GM23338 (cell line): ENCODE measurements at regions not wholly inside any gene's neighbourhood (a gene's known extent, or its start where the extent isn't known, plus 50 kb on each side); places are given as distances from the start of the nearest gene placed in this dataset.

ENCODE experiments used
- ATAC-seq: fragments of 200-7000 bp; cut with Tn5 transposase; 3 replicates; pipeline ENCODE4 v1.9.1; 2020
- DNase-seq: peaks from one replicate; pipeline ENCODE4 v3.0.0-alpha.2; 2015; ENCODE audit warnings: low spot score
- H2AFZ ChIP-seq: fragments of 200-600 bp; sonication (generic); 2 replicates; pipeline ENCODE4 v1.8.0; 2016; ENCODE audit warnings: antibody characterized with exemption, mild to moderate bottlenecking, moderate library complexity
- H3F3A ChIP-seq: fragments of 200-600 bp; sonication (generic); replicated peaks from 2 replicates; pipeline ENCODE4 v1.8.0; 2017; ENCODE audit warnings: antibody characterized with exemption, mixed run types, low read depth
- H3K27ac ChIP-seq: fragments of 200-600 bp; sonication (generic); 2 replicates; pipeline ENCODE4 v1.6.1; 2016; ENCODE audit warnings: low read depth
- H3K27me3 ChIP-seq: fragments of 200-600 bp; sonication (generic); 2 replicates; pipeline ENCODE4 v1.8.0; 2016; ENCODE audit warnings: mild to moderate bottlenecking, mixed run types, moderate library complexity; ENCODE audit not compliant: insufficient read depth
- H3K36me3 ChIP-seq: fragments of 200-600 bp; sonication (generic); 2 replicates; pipeline ENCODE4 v1.8.0; 2016; ENCODE audit warnings: mild to moderate bottlenecking; ENCODE audit not compliant: insufficient read depth
- H3K4me1 ChIP-seq: fragments of 200-600 bp; sonication (generic); 2 replicates; pipeline ENCODE4 v1.8.0; 2016; ENCODE audit warnings: mild to moderate bottlenecking, moderate library complexity; ENCODE audit not compliant: insufficient read depth
- H3K4me2 ChIP-seq: fragments of 200-600 bp; sonication (generic); 2 replicates; pipeline ENCODE4 v1.7.1; 2017; ENCODE audit warnings: mixed run types
- H3K4me3 ChIP-seq: fragments of 200-600 bp; sonication (generic); 2 replicates; pipeline ENCODE4 v1.6.1; 2016; ENCODE audit warnings: mixed run types
- H3K79me2 ChIP-seq: fragments of 200-600 bp; sonication (generic); replicated peaks from 2 replicates; pipeline ENCODE4 v1.8.0; 2017; ENCODE audit warnings: mild to moderate bottlenecking; ENCODE audit not compliant: insufficient read depth
- H3K9me2 ChIP-seq: fragments of 200-600 bp; sonication (generic); 2 replicates; pipeline ENCODE4 v1.8.0; 2017; ENCODE audit not compliant: insufficient read depth
- H4K20me1 ChIP-seq: fragments of 200-600 bp; sonication (generic); replicated peaks from 2 replicates; pipeline ENCODE4 v1.8.0; 2017; ENCODE audit warnings: mild to moderate bottlenecking; ENCODE audit not compliant: insufficient read depth
- H3K27ac Mint-ChIP-seq: 2 replicates; pipeline ENCODE4 v1.8.0; 2020; ENCODE audit warnings: inconsistent platforms, mild to moderate bottlenecking, moderate library complexity, mixed read lengths
- H3K27me3 Mint-ChIP-seq: 3 replicates; pipeline ENCODE4 v1.8.0; 2022; ENCODE audit warnings: low read depth, mild to moderate bottlenecking, moderate library complexity, mixed read lengths, inconsistent platforms; ENCODE audit not compliant: insufficient read depth, poor library complexity
- H3K36me3 Mint-ChIP-seq: 3 replicates; pipeline ENCODE4 v1.8.0; 2021; ENCODE audit warnings: low read depth, mild to moderate bottlenecking, inconsistent platforms, moderate library complexity, mixed read lengths
- H3K4me1 Mint-ChIP-seq: 3 replicates; pipeline ENCODE4 v1.8.0; 2020; ENCODE audit warnings: mild to moderate bottlenecking, inconsistent platforms, mixed read lengths
- H3K4me3 Mint-ChIP-seq: 3 replicates; pipeline ENCODE4 v1.8.0; 2021; ENCODE audit warnings: moderate library complexity, mild to moderate bottlenecking, inconsistent platforms, mixed read lengths
- H3K9me3 Mint-ChIP-seq: 3 replicates; pipeline ENCODE4 v1.8.0; 2020; ENCODE audit warnings: moderate library complexity, mild to moderate bottlenecking, inconsistent platforms, mixed read lengths
- CREB1 ChIP-seq: fragments of 250-450 bp; sonication (Bioruptor Pico); IDR thresholded peaks from 2 replicates; pipeline ENCODE4 v1.5.0; 2020; ENCODE audit warnings: low read depth, mild to moderate bottlenecking, moderate library complexity
- CTCF ChIP-seq, 2 experiments: fragments of 200-600 bp in 1 of 2; sonication (generic) in 1 of 2; conservative IDR thresholded peaks; 2 replicates each; pipeline versions ENCODE4 v1.5.1 to v1.6.1; 2016 to 2017; ENCODE audit warnings: antibody characterized with exemption in 2 of 2, low read depth in 2 of 2, mild to moderate bottlenecking in 2 of 2, moderate library complexity in 1 of 2
- ETS1 ChIP-seq: IDR thresholded peaks from 2 replicates; pipeline ENCODE4 v1.6.1; 2016; ENCODE audit warnings: antibody characterized with exemption
- EZH2 ChIP-seq: fragments of 200-600 bp; sonication (generic); IDR thresholded peaks from one replicate; pipeline ENCODE4 v1.8.0; 2017; ENCODE audit warnings: antibody characterized with exemption, mild to moderate bottlenecking, low read depth; ENCODE audit not compliant: unreplicated experiment
- EZH2phosphoT487 ChIP-seq: fragments of 200-600 bp; sonication (generic); IDR thresholded peaks from one replicate; pipeline ENCODE4 v1.8.1; 2018; ENCODE audit warnings: antibody characterized with exemption; ENCODE audit not compliant: unreplicated experiment
- JUNB ChIP-seq: IDR thresholded peaks from one replicate; pipeline ENCODE4 v1.6.1; 2016; ENCODE audit warnings: antibody characterized with exemption; ENCODE audit not compliant: unreplicated experiment
- NANOG ChIP-seq: IDR thresholded peaks from 2 replicates; pipeline ENCODE4 v1.6.1; 2016; ENCODE audit warnings: antibody characterized with exemption, borderline replicate concordance
- POLR2AphosphoS5 ChIP-seq: IDR thresholded peaks from 2 replicates; pipeline ENCODE4 v1.6.1; 2016; ENCODE audit warnings: antibody characterized with exemption, low read depth
- REST ChIP-seq: IDR thresholded peaks from one replicate; pipeline ENCODE4 v1.6.1; 2018; ENCODE audit warnings: antibody characterized with exemption; ENCODE audit not compliant: unreplicated experiment
- STAT1 ChIP-seq: IDR thresholded peaks from one replicate; pipeline ENCODE4 v1.6.1; 2016; ENCODE audit warnings: antibody characterized with exemption; ENCODE audit not compliant: unreplicated experiment
- ZNF114 ChIP-seq: fragments of 250-450 bp; sonication (Bioruptor Pico); IDR thresholded peaks from 2 replicates; pipeline ENCODE4 v1.5.0; 2020; ENCODE audit warnings: mild to moderate bottlenecking, moderate library complexity
- ZNF331 ChIP-seq: fragments of 250-450 bp; sonication (Bioruptor Pico); IDR thresholded peaks from 2 replicates; pipeline ENCODE4 v1.5.0; 2020; ENCODE audit warnings: low read depth, mild to moderate bottlenecking, moderate library complexity
- ZNF462 ChIP-seq: fragments of 250-450 bp; sonication (Bioruptor Pico); IDR thresholded peaks from 2 replicates; pipeline ENCODE4 v1.5.0; 2020; ENCODE audit warnings: mild to moderate bottlenecking, moderate library complexity

DNA sequence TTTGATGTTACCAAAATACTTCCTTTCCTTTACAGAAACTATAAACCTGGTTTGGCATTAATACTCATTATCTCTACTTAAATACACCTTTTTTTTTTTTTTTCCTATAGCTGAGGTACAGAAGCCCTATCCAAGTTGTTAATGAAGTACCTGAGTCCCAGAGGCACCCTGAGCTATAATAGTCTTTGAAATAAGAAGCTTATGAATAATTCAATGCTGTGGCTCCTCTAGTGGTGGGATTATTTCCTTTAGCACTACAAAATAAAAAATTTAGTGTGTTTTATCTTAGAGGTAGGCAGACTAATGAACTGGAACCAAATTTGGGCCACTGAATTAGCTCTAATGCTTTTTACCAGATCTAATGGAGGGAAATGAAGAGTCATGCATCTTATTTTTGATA, 611.9 kb downstream of the EDEM1 start:
- DNase-seq, result no peak
- no peak overlapping the region for H3K4me3 Mint-ChIP-seq
- peaks cover under 1% of the 10 kb centered on the region; the same call in 1 of the 3 replicates for H3K36me3 Mint-ChIP-seq
- no peaks in the 10 kb centered on the region for H4K20me1 ChIP-seq
- H3K9me2 ChIP-seq, result no peaks in the 10 kb centered on the region
- TF ChIP-seq STAT1, result no peak
- no peak for TF ChIP-seq POLR2AphosphoS5
- TF ChIP-seq NANOG, result no peak
- no peak for TF ChIP-seq ETS1
- TF ChIP-seq REST, result no peak
- TF ChIP-seq CREB1 (CRISPR knock-in tag), result no peak
- TF ChIP-seq ZNF462, result no peak
- no peak for TF ChIP-seq ZNF114 (CRISPR knock-in tag)
- no peak for TF ChIP-seq CTCF (conservative IDR thresholded peaks at IDR 0.05; ENCODE audit: low read depth in 2 of 2)
- no peak for TF ChIP-seq JUNB
- no peak for TF ChIP-seq EZH2
- TF ChIP-seq EZH2phosphoT487, result no peak
- no peak for TF ChIP-seq ZNF331 (CRISPR knock-in tag)
- no peaks in the 10 kb centered on the region for H3K27me3 Mint-ChIP-seq
- no peaks in the 10 kb centered on the region for H3K4me1 Mint-ChIP-seq
- H2AFZ ChIP-seq, result no peak overlapping the region
- H3K27ac ChIP-seq, result no peak overlapping the region
- no peak overlapping the region for H3K4me2 ChIP-seq
- no peak overlapping the region for H3K4me3 ChIP-seq
- H3K4me1 ChIP-seq, result no peaks in the 10 kb centered on the region
- no peaks in the 10 kb centered on the region; the same call in 1 of the 2 replicates for H3K36me3 ChIP-seq
- ATAC-seq, result no peak
- no peaks in the 10 kb centered on the region for H3K79me2 ChIP-seq
- H3F3A ChIP-seq, result no peaks in the 10 kb centered on the region
- no peaks in the 10 kb centered on the region for H3K27me3 ChIP-seq
- no peak overlapping the region for H3K27ac Mint-ChIP-seq
- H3K9me3 Mint-ChIP-seq, result peaks cover 71% of the 10 kb centered on the region
